ENCODE measurements at regions not wholly inside any gene's neighbourhood (a gene's known extent, or its start where the extent isn't known, plus 50 kb on each side); places are given as distances from the start of the nearest gene placed in this dataset.

DNA sequence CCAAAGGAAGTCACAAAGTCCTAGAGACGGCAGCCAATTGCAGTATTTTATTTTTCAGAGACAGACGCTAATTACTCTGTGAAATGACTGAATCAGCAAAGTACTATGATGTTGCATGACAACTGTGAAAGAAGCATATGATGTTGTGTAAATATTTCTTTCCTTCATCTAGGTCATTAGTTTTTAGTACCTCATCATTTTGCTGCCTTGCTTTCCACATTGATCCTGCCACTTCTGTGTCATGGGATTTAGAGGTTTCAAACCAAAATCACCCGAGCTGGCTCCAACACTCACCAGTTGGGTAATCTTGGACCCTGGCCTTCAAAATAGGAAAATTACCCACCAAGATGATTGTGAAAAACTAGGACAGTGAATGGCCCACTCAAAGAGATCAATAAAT lies 585.2 kb downstream of the ACTL7B start:
- ChIA-PET POLR2A (no interaction called here), CTCF (interaction anchor here (4.1 kb wide), 1 partner anchor 805 kb away, joined by 30 read pairs; no protein-coding TSS in a partner anchor)
- dilution Hi-C loops (cut with MboI; ENCODE audit: extremely low pct_ligation_motif_present, low sequenced_read_pairs) (no loop called here), intact Hi-C loops (cut with micrococcal nuclease) (loop anchor here (10.0 kb wide), 3 partner anchors 216 to 636 kb away; no protein-coding TSS in a partner anchor)
- Histone ChIP-seq H3K36me3 (ENCODE audit: control insufficient read depth in 2 of 2, extremely low read depth in 1 of 2, insufficient read depth in 2 of 2, low read length in 2 of 2) (no peaks in the 10 kb centered on the region), H3K9me1 (replicated peaks; ENCODE audit: control insufficient read depth, extremely low read depth, insufficient read depth, low read length) (no peaks in the 10 kb centered on the region), H3K4me2 (ENCODE audit: insufficient read depth, low read length) (no peak overlapping the region), H3K4me3 (replicated peaks in 1 of 3; ENCODE audit: insufficient read depth in 1 of 3, low read depth in 1 of 3, low read length in 3 of 3) (no peak overlapping the region), H3K9ac (replicated peaks; ENCODE audit: extremely low read depth, insufficient read depth, low read length) (no peak overlapping the region), H3K9me3 (replicated peaks; ENCODE audit: control insufficient read depth, insufficient read depth, low read length) (no peaks in the 10 kb centered on the region), H3K27ac (ENCODE audit: insufficient read depth, low read depth, low read length) (no peak overlapping the region), H4K20me1 (replicated peaks; ENCODE audit: control insufficient read depth, extremely low read depth, insufficient read depth, low read length) (no peaks in the 10 kb centered on the region), H2AFZ (ENCODE audit: low read depth, low read length) (no peak overlapping the region), H3K4me1 (ENCODE audit: control insufficient read depth, extremely low read depth, insufficient read depth, low read length) (no peaks in the 10 kb centered on the region), H3K79me2 (ENCODE audit: control insufficient read depth, insufficient read depth, low read length) (no peaks in the 10 kb centered on the region), H3K27me3 (ENCODE audit: control insufficient read depth in 2 of 2, insufficient read depth in 2 of 2, low read length in 2 of 2) (no peaks in the 10 kb centered on the region)
- DNase-seq (ENCODE audit: low read depth, low spot score) (no peak), FAIRE-seq (no peak)
- no TSS peak for BruUV-seq (replicated peaks)
- TF ChIP-seq, protein P1, sequence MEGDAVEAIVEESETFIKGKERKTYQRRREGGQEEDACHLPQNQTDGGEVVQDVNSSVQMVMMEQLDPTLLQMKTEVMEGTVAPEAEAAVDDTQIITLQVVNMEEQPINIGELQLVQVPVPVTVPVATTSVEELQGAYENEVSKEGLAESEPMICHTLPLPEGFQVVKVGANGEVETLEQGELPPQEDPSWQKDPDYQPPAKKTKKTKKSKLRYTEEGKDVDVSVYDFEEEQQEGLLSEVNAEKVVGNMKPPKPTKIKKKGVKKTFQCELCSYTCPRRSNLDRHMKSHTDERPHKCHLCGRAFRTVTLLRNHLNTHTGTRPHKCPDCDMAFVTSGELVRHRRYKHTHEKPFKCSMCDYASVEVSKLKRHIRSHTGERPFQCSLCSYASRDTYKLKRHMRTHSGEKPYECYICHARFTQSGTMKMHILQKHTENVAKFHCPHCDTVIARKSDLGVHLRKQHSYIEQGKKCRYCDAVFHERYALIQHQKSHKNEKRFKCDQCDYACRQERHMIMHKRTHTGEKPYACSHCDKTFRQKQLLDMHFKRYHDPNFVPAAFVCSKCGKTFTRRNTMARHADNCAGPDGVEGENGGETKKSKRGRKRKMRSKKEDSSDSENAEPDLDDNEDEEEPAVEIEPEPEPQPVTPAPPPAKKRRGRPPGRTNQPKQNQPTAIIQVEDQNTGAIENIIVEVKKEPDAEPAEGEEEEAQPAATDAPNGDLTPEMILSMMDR (IDR thresholded peaks at IDR 0.05; ENCODE audit: extremely low read depth in 1 of 2, insufficient read depth in 1 of 2, low read depth in 1 of 2, low read length in 2 of 2): no peak
- TF ChIP-seq GATA2 (IDR thresholded peaks at IDR 0.05; ENCODE audit: insufficient read depth, insufficient read length, low read depth, low read length) (no peak), POLR2AphosphoS5 (IDR thresholded peaks at IDR 0.05; ENCODE audit: insufficient read depth, low read depth, low read length) (no peak), EZH2 (IDR thresholded peaks at IDR 0.05; ENCODE audit: borderline replicate concordance, low read depth, low read length, severe bottlenecking) (no peak), FOS (IDR thresholded peaks at IDR 0.05; ENCODE audit: borderline replicate concordance, insufficient read depth, low read length) (no peak), POLR2A (IDR thresholded peaks at IDR 0.05; ENCODE audit: low read depth, low read length) (no peak), MYC (IDR thresholded peaks at IDR 0.05; ENCODE audit: low read depth, low read length) (no peak), JUN (IDR thresholded peaks at IDR 0.05; ENCODE audit: borderline replicate concordance, insufficient read depth, insufficient read length, low read depth) (no peak)
- TF ChIP-seq, protein P2, sequence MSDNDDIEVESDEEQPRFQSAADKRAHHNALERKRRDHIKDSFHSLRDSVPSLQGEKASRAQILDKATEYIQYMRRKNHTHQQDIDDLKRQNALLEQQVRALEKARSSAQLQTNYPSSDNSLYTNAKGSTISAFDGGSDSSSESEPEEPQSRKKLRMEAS (IDR thresholded peaks at IDR 0.05; ENCODE audit: insufficient read depth, insufficient read length): no peak

Measured in endothelial cell of umbilical vein (primary cell).